Stomach (tissue), 8 donors: ENCODE measurements at regions not wholly inside any gene's neighbourhood (a gene's known extent, or its start where the extent isn't known, plus 50 kb on each side); places are given as distances from the start of the nearest gene placed in this dataset.
"Not testable (repeated sequence)": the region's sequence is repeated elsewhere in the genome, so short reads cannot be mapped to it uniquely, and the experiment has no call there.

Source experiments
- DNase-seq, 2 donors: peaks; one replicate each; pipeline versions ENCODE4 v3.0.0 to v3.0.0-alpha.2; 2013 to 2019
- H3K27ac ChIP-seq, 5 donors: fragments of 200-600 bp in 4 of 5; sonication (generic) in 4 of 5; one replicate each; pipeline ENCODE4 v1.5.1; 2013 to 2019; ENCODE audit warnings: mild to moderate bottlenecking in 1 of 5, moderate library complexity in 1 of 5
- H3K27me3 ChIP-seq, 3 donors: fragments of 200-600 bp; sonication (generic); one replicate each; pipeline ENCODE4 v1.5.1; 2017 to 2019; ENCODE audit warnings: mixed run types in 1 of 3
- H3K36me3 ChIP-seq, 4 donors: fragments of 200-600 bp; sonication (generic); 1 replicate in 3 of 4; 2 replicates in 1 of 4; pipeline ENCODE4 v1.5.1; 2016 to 2019
- H3K4me1 ChIP-seq, 4 donors: fragments of 200-600 bp; sonication (generic); one replicate each; pipeline ENCODE4 v1.5.1; 2016 to 2019
- H3K4me3 ChIP-seq, 4 donors: fragments of 200-600 bp; sonication (generic) in 3 of 4; one replicate each; pipeline ENCODE4 v1.5.1; 2016 to 2019; ENCODE audit warnings: mild to moderate bottlenecking in 1 of 4
- H3K9me3 ChIP-seq, 4 donors: fragments of 200-600 bp; sonication (generic); one replicate each; pipeline ENCODE4 v1.5.1; 2016 to 2019
- EP300 ChIP-seq: sonication (generic); formaldehyde crosslinking; IDR thresholded peaks from one replicate; pipeline ENCODE4 v1.6.1; 2017; ENCODE audit warnings: antibody characterized with exemption
- POLR2A ChIP-seq, 4 donors: fragments of 450-650 bp; IDR thresholded peaks; one replicate each; pipeline ENCODE4 v1.6.1; 2016; ENCODE audit warnings: antibody characterized with exemption in 4 of 4, control low read depth in 2 of 4, mild to moderate bottlenecking in 1 of 4, moderate library complexity in 1 of 4
- POLR2AphosphoS5 ChIP-seq, 3 donors: sonication (generic); formaldehyde crosslinking; IDR thresholded peaks; one replicate each; pipeline ENCODE4 v1.6.1; 2016; ENCODE audit warnings: antibody characterized with exemption in 3 of 3
- WGBS, 5 donors: extraction: QIAGEN DNeasy Blood & Tissue Kit in 3 of 5; methylation state at CpG; one replicate each; pipeline versions ENCODE4 v1.1.5 to v1.1.7; 2013 to 2018; 5-methylcytosine and 5-hydroxymethylcytosine counted together
- intact Hi-C: fragments of 100-400 bp; cut with DNase I; formaldehyde crosslinking; loops from one replicate; pipeline ENCODE4 v1.15.1; 2023; ENCODE audit warnings: low total_unique reads
- TF ChIP-seq, protein P1 (sequence below), 7 experiments: fragments of 450-650 bp in 4 of 7; fragments of 200-600 bp in 3 of 7; sonication (generic) in 3 of 7; IDR thresholded peaks; one replicate each; pipeline ENCODE4 v1.5.1; 2016 to 2019; ENCODE audit warnings: antibody characterized with exemption in 7 of 7, control low read depth in 2 of 7, mild to moderate bottlenecking in 1 of 7
- donor health status: healthy with polysubstance abuse.
- donor health status: Bipolar disorder and iron deficiency.
- donor health status: healthy.

DNA sequence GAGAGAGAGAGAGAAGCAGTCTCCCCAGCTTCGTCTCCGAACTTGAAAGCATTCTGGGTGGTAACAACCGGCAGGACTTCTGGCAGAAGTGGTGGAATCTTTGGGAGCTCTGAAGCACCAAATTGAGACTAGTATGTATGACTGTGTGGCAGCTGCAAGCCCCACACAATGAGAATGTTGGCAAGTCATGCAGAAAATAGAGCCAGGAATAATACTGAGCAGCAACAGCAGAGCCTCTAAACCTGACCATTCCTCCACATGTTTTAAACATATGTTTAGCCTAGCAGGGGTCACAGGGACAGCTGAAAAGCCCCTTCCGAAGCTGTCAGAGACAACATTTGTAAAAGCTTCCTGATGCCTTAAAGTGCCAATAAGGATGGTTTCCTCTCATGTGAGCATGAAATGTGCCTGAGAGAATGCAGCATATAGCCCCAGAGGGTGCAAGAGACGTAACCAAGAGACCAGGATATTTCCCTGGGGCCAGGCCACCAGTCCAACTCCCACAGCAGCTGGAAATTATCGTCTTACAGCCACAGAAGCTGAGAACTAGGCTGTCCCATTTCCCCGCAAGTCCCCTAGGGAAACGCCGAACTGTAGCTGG, 178.6 kb upstream of the CCDC54 start:
- no peak for TF ChIP-seq EP300
- intact Hi-C loops: no loop called here
- peak in 1 of 2 donors; percentile 62 for DNase-seq
- no peak overlapping the region for H3K4me3 ChIP-seq
- WGBS, 5 donors: 57 to 75% (median 64%) methylated on average over 8 to 9 of the region's 9 CpGs
- H3K27me3 ChIP-seq: no peaks in the 10 kb centered on the region
- H3K27ac ChIP-seq: peak overlapping the region in 2 of 5 donors; percentile 11 to 14
- H3K9me3 ChIP-seq: no peaks in the 10 kb centered on the region
- H3K36me3 ChIP-seq: no peaks in the 10 kb centered on the region
- H3K4me1 ChIP-seq: peaks cover 0 to 10% (median 3%) of the 10 kb centered on the region in 4 donors

DNA sequence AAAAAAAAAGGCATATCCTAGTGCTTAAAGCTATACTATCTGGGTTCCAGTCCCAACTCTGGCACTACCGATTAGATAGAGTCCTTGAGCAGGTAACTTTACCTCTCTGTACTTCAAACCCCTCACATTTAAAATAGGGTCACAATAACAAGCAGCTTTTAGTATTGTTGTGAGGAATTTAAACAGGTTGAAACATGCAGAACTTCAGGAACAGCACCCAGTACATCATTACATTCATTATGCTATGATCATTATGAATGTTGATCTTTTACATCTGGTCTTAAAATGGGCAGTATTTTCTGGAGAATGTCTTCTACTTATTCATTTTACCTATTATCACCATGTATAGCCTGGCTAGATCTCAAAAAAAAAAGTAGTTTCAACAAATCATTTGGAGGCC, 176.1 kb upstream of the CCDC54 start:
- intact Hi-C loops: no loop called here
- H3K27ac ChIP-seq: no peak overlapping the region
- 86 to 97% (median 92%) methylated on average over 1 of the region's 1 CpG for WGBS, 5 donors
- H3K9me3 ChIP-seq: no peaks in the 10 kb centered on the region
- no peaks in the 10 kb centered on the region for H3K36me3 ChIP-seq
- peaks cover 0 to 10% (median 3%) of the 10 kb centered on the region in 4 donors for H3K4me1 ChIP-seq
- TF ChIP-seq EP300 (no peak), POLR2A (IDR thresholded peaks at IDR 0.05) (no peak), POLR2AphosphoS5 (IDR thresholded peaks at IDR 0.05) (no peak)
- TF ChIP-seq, protein P1, sequence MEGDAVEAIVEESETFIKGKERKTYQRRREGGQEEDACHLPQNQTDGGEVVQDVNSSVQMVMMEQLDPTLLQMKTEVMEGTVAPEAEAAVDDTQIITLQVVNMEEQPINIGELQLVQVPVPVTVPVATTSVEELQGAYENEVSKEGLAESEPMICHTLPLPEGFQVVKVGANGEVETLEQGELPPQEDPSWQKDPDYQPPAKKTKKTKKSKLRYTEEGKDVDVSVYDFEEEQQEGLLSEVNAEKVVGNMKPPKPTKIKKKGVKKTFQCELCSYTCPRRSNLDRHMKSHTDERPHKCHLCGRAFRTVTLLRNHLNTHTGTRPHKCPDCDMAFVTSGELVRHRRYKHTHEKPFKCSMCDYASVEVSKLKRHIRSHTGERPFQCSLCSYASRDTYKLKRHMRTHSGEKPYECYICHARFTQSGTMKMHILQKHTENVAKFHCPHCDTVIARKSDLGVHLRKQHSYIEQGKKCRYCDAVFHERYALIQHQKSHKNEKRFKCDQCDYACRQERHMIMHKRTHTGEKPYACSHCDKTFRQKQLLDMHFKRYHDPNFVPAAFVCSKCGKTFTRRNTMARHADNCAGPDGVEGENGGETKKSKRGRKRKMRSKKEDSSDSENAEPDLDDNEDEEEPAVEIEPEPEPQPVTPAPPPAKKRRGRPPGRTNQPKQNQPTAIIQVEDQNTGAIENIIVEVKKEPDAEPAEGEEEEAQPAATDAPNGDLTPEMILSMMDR (IDR thresholded peaks at IDR 0.05): no peak
- H3K4me3 ChIP-seq: no peak overlapping the region
- H3K27me3 ChIP-seq: no peaks in the 10 kb centered on the region
- DNase-seq: no peak

DNA sequence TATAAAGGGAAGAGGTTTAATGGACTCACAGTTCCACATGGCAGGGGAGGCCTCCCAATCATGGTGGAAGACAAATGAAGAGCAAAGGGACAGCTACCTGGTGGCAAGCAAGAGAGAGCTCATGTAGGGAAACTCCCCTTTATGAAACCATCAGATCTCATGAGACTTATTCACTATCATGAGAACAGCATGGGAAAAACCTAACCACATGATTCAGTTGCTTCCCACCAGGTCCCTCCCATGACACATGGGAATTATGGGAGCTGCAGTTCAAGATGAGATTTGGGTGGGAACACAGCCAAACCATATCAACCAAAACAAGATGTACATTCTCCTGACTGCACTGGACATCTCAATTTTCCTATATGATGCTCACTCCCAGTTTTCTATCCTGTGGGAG, 174.4 kb upstream of the CCDC54 start:
- H3K4me3 ChIP-seq, intact Hi-C loops, H3K27me3 ChIP-seq, H3K9me3 ChIP-seq, H3K36me3 ChIP-seq, H3K27ac ChIP-seq, DNase-seq: not testable (repeated sequence)
- H3K4me1 ChIP-seq: peaks cover 2 to 23% (median 11%) of the 10 kb centered on the region in 4 donors

DNA sequence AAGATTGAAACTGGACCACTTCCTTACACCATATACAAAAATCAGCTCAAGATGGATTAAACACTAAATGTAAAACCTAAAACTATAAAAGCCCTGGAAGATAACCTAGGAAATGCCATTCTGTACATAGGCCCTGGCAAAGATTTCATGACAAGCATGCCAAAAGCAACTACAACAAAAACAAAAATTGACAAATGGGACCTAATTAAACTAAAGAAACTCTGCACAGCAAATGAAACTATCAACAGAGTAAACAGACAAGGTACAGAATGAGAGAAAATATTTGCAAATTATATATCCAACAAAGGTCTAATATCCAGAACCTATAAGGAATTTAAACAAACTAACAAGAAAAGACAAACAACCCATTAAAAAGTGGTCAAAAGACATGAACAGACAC, 173.1 kb upstream of the CCDC54 start:
- Histone ChIP-seq H3K27me3 (no peaks in the 10 kb centered on the region), H3K4me1 (peaks cover 11 to 25% (median 19%) of the 10 kb centered on the region in 4 donors), H3K36me3 (no peaks in the 10 kb centered on the region), H3K4me3 (no peak overlapping the region), H3K27ac (no peak overlapping the region), H3K9me3 (no peaks in the 10 kb centered on the region)
- no peak for DNase-seq
- TF ChIP-seq POLR2AphosphoS5 (IDR thresholded peaks at IDR 0.05): no peak
- TF ChIP-seq POLR2A (IDR thresholded peaks at IDR 0.05): no peak
- TF ChIP-seq EP300: no peak
- TF ChIP-seq, protein P1 (IDR thresholded peaks at IDR 0.05): no peak
- intact Hi-C loops: no loop called here

DNA sequence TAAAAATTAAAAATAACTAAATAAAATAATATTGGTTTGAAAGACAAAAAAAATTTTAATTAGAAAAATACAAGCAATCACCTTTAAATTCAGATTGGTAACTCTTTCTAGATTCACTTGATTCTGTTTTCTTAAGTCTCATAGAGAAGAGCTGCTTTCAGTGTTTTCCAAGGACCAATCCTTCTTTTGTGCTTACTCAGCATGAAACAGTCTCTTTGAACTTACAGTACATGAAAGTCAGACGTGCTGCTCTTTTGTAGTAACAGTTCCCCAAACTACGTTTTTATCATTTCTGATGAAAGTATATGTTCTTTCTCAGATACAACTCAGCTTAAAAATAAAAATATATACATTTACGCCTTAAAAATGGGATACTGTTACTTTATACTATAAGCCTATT, 171.9 kb upstream of the CCDC54 start:
- WGBS, 5 donors: 68 to 78% (median 74%) methylated on average over 3 of the region's 3 CpGs
- no peaks in the 10 kb centered on the region for H3K9me3 ChIP-seq
- TF ChIP-seq EP300: no peak
- TF ChIP-seq POLR2A (IDR thresholded peaks at IDR 0.05): no peak
- no peak for TF ChIP-seq POLR2AphosphoS5 (IDR thresholded peaks at IDR 0.05)
- TF ChIP-seq, protein P1 (IDR thresholded peaks at IDR 0.05): no peak
- H3K27ac ChIP-seq: no peak overlapping the region
- no peaks in the 10 kb centered on the region for H3K27me3 ChIP-seq
- peaks cover 11 to 30% (median 20%) of the 10 kb centered on the region in 4 donors for H3K4me1 ChIP-seq
- H3K4me3 ChIP-seq: no peak overlapping the region
- H3K36me3 ChIP-seq: no peaks in the 10 kb centered on the region
- intact Hi-C loops: no loop called here
- no peak for DNase-seq
